ENCODE measurements at regions not wholly inside any gene's neighbourhood (a gene's known extent, or its start where the extent isn't known, plus 50 kb on each side); places are given as distances from the start of the nearest gene placed in this dataset.

- TF ChIP-seq POLR2A (IDR thresholded peaks at IDR 0.05) (no peak), CTCF (IDR thresholded peaks at IDR 0.05) (no peak)
Observed at GRCh38 chr4:186984105-186984644, 260.5 kb upstream of the FAT1 start.

Data from body of pancreas (tissue), 4 donors.